HG02884 (cell line): ENCODE measurements at regions not wholly inside any gene's neighbourhood (a gene's known extent, or its start where the extent isn't known, plus 50 kb on each side); places are given as distances from the start of the nearest gene placed in this dataset.

Source experiments
- ATAC-seq: cut with Tn5 transposase; IDR thresholded peaks from one replicate; pipeline ENCODE4 v1.9.1; 2021; ENCODE audit warnings: mild to moderate bottlenecking, moderate library complexity; ENCODE audit not compliant: unreplicated experiment

DNA sequence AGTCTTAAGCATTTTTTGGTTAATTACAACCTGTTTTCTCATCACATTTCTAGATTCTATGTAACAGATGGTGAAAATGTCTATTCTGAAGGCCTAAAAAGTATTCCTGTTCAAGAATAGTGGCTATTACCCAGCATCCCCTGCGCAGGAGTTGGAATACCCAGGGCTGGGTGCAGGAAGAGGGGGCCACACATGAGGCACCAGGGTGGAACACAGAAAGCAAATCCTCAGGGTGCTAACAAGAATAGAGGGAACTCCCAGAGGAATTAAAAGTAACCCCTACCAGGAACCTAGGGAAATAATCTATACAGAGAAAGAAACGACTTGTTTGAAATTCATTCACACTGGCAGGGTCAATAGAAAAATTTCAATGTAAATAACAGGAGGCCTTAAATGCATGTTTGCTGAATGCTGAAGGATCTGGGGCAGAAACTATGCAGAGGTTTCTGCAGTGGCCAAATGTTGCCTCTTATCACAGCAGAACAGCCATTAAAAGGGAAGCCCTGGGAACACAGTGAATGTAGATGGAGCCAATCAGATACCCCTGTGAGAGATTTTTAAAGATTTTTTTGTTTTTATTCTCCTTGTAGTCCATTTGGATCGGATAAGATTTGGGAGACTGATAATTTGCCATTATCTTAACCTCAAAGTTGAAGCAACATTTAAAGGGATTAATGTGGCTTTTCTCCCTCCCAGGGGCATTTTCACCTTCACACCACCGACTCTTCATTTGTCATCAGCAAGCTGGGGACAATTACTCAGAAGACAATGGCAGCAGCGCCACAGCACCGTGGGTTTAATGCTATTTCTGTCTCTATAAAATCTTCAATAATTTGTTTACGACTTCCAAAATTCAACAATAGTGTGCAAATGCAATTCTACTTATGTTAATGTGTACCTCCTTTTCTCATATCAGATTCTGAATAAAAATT, 196.0 kb upstream of the PSMD7 start:
- no peak for ATAC-seq

DNA sequence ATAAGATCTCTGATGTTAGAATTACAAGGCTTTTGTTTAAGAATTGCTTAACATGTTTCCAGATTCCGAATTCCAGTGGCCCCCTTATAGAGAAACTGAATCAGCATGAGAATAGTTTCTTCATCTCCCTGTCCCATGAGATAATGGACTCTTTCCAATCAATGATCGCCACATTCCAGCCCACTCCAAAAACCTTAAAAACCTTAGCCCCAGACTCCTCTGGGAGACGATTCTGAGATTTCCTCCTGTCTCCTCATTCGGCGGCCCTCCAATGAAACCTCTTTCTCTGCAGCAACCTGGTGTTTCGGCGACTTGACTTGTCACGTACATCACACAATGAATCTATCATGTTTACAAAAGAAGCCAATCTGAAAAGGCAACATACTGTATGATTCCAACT, 197.1 kb upstream of the PSMD7 start:
- ATAC-seq: no peak

DNA sequence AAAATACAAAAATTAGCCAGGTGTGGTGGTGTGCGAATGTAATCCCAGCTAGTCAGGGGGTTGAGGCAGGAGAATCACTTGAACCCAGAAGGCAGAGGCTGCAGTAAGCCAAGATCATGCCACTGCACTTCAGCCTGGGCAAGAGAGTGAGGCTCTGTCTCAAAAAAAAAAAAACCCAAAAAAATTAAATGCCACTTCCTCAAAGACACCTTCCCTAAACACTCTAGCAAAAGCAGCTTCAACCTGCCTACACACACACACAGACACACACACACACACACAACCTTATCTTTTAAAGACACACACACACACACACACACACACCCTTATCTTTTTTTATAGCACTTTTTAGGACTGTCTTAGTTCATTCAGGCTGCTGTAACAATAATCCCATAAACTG, 201.7 kb upstream of the PSMD7 start:
- no peak for ATAC-seq

DNA sequence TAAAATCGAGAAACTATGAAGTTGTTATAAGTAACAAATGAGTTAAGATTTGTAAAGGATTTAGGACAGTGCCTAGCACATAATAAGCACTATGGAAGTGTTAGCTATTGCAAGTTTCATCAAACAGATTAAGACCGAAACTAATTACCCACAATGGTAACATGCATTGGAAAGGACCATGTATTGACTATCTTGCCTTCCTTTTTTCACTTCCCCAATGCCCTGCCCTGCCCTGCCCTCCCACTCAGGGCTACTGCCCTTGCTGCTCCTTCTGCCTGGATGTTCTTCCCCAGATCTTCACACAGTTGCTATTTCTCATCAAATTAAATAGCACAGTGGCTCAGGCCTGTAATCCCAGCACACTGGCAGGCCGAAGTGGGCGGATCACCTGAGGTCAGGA, 202.1 kb upstream of the PSMD7 start:
- ATAC-seq: no peak

DNA sequence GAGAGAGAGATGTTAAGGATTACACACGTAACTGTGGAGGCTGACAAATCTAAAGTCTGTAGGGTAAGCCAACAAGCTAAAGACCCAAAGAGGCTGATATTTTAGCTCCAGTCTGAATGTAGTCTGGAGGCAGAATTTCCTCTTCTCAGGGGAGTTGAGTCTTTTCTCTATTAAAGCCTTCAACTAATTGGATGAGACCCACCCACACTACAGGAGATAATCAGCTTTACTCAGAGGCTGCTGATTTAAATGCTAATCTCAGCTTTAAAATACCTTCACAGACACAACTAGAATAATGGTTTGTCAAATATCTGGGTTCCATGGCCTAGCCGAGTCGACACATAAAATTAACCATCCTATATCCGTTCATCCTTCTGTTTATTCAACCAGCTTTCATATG, 204.3 kb upstream of the PSMD7 start:
- ATAC-seq: no peak

DNA sequence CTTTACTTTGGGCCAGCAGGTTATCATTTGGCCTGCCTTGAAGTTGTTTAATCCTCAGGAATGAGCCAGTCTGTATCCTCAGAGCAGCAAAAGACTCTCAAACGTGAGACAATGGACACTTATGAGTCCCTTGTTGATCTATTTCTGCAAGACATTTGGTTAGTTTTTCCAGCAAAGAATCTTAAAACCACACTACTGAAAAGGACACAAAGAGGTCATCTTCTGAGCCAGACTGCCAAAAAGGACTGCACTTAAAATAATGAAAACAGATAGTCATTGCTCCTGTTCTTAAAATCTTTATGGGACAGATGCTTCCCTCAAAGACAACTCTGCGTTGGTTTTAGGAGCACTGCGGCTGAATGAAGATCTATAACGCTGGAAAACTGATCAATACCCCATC, 205.7 kb upstream of the PSMD7 start:
- ATAC-seq: no peak

DNA sequence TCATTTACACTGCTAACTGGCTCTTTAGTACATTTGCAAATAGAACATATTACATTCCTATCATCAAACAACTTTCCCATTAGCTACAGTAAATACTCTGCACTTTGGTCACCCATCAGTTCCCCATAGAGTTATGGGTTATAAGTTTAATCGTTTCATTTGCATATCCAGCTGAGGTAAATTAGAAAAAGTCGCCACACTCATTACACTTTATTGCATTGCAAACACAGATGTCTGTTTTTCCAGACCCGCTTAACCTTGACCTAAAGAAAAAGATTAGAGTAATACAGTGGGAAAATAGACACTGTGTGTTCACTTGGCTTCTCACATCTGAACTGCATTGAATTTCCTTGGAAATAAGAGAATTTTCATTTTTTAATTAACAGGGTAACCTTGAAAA, 213.1 kb upstream of the PSMD7 start:
- ATAC-seq: no peak

DNA sequence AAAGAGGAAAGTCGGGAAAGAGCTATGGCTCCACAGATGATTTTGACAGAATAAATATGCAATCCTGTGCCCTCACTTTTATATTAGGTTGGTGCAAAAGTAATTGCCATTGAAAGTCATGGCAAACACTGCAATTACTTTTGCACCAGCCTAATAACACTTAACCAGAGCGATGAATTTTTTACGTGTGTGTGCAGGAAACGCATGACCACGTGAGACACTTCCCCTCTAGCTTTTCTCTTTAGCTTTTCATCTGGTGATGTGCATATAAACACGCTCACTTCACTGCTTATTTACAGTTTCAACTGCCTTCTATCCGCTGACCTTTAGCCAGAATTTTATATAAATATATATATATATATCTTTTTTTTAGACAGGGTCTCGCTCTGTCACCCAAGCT, 216.3 kb upstream of the PSMD7 start:
- ATAC-seq: no peak

DNA sequence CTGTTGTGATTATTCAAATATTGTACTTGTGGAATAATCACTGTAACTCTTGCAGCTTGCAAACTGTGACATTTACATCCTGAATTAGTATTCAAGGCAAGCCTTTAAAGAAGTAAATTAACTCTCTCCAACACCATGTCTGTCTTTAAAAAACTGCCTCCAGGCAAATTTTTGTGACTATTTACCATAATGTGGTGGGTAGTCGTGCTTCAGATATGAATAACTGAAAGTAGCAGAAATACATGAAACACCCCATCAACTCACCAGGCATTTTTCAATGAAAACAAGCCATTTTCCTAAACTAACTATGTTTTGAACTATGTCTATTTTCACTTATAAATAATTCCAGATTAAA, 217.4 kb upstream of the PSMD7 start:
- ATAC-seq: peak; percentile 67

DNA sequence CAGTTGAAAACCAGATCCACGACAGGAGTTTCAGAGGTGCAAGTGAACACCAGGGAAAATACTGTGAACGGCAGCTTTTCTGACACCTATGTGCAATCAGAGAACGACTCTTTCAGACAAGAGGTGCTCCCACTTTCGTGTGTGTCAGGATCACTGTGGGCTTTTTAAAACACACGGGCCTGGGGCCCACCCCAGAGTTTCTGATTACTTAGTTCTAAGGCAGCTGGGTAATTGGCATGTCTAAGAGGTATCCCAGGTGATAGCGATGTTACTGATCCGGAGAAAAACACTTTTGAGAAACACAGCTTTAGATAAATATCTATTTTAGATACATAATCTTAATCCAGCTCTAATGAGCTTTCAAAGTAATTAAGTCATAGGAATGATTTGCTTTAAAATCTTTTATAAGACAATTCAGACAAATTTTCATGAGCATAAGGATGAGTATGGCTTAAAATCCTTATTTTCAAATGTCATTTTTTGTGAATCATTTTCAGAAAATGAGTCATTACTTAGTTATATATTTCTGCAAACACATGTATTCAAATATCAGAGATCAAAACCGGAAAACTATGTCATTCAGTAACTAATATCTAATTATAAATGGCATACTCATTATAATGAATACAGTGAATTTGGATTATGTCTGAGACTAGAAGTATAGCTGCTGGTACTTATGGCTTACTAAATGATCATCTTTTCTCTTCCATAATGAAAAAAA, 217.9 kb upstream of the PSMD7 start:
- ATAC-seq: peak; percentile 63

DNA sequence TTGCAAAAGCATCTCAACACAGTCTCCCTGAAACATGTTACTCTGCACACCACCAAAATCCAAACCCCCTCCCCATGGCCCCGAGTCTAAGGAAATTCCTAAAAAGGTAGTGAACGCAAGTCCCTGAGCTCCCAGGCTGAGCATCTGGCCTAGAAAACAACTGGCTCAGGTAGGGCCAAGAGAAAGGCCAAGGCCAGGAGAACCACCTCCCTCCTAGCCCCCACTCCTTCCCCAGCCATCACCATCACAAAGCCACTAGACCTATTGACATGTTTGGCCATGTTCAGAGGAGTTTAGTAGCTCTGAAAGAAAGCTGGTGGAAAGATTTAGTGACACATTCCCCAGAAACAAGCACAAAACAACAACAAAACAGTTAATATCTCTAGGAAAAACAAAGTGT, 220.0 kb upstream of the PSMD7 start:
- ATAC-seq: no peak

DNA sequence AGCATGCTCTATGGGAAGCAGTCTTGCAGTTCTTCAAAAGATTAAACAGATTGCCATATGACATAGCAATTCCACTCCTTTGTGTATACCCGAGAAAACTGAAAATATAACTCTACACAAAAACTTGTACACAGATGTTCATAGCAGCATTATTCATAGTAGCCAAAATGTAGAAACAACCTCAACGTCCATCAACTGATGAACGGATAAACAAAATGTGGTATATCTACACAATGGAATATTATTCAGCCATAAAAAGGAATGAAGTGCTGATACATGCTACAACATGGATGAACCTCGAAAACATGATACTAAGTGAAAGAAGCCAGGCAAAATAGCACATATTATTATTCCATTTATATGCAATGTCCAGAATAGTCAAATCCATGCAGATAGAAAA, 221.2 kb upstream of the PSMD7 start:
- ATAC-seq: no peak

DNA sequence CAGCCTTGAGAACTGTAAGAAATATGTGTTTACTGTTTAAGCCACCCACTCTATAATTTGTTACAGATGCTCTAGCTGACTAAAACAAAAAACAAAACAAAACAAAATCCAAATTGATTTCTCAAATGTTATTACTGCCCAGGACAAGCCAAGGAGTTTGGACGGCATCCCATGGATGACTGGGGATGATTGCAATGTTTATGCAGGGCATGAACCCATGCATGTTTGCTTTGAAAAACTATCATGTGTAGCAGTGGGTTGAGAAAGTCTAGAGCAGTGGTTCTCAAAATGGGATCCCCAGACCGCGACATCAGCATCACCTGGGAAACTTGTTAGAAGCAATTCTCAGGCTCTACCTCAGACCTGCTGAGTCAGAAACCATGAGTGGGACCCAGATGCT, 223.2 kb upstream of the PSMD7 start:
- no peak for ATAC-seq

DNA sequence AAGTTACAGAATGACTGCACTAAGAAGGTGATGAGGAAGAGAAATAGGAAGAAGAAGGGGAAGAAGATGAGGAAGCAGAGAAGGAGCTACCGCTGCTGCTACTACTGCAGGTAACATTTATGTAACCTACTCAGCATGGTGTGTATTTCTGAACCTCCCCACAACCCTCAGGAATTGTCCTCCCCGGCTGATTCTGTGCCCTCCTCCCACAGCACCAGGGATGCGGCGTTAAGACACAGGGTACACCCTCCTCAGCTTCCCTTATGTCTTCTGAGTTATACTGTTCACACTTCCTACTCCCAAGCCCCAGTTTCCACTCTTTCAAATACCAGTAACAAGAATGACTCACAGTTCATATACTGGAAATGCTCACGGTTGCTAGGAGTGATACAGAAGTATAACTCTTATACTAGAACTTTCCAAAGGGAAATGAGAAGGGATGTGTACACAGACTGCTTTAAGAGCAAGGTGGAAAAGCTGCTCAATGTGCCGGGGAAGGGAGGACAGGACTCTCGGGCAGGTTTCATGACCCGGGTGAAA, 224.5 kb upstream of the PSMD7 start:
- ATAC-seq: no peak

DNA sequence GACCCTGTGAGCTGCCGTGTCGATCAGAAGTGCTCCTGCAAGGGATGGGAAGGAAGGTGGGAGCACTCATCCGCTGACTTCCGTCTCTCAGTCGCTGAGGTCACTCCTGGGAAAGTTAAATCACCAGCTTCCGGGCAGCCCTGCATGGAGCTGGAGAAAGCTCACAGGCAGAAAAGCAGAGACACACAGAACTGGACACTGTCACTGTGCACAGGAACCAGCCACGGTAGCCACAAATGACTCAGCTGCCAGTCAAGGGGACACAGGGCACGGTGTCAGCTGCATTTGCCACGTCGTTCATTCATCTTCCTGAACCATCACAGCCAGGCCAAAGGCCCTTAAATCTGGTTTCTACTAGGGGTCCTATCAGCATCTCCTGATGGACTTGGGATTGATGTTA, 226.4 kb upstream of the PSMD7 start:
- no peak for ATAC-seq

DNA sequence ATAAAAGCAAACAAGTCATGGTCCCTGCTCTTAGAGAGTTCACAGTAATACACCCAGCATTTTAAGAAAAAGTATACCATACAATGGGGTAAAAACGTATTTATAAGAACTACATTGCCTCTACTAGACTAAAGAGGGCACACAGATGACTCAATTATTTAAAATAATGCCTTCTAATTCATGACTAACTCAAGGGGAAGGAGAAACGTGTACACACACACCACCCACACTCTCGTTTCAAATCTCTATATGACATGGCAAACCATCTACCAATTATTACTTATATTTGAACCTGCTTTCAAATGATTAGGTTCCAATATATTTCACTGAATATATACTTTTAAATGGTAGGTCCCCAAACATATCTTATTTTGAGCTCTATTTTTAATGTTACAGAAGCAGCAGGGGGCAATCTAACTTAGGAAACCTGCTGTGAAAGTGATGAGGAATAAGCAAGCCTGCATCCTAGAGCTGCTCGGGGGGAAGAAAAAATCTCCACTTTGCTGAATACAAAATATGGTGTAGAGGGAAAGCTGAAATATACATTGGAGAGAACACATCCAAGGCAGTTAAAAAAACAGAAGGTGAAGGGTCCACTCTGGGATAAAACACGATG, 232.4 kb upstream of the PSMD7 start:
- no peak for ATAC-seq

DNA sequence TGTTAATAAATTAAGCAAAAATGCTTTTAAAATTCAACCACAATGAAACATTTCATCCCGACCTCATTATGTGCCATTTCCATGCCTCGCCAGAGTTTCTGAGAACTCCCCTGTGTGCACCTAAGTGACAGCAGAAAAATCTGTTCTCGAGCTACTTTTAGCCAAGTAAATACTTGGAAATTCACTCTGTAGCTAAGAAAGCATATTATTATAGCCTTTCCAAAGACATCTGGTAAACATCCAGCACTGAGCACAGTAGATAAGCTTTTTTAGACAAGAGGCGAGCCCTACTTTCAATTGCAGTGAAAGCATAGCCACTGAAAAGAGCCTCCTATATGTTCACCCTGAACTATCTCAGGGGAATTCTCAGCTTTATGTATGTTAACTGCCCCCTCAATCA, 242.8 kb upstream of the PSMD7 start:
- no peak for ATAC-seq

DNA sequence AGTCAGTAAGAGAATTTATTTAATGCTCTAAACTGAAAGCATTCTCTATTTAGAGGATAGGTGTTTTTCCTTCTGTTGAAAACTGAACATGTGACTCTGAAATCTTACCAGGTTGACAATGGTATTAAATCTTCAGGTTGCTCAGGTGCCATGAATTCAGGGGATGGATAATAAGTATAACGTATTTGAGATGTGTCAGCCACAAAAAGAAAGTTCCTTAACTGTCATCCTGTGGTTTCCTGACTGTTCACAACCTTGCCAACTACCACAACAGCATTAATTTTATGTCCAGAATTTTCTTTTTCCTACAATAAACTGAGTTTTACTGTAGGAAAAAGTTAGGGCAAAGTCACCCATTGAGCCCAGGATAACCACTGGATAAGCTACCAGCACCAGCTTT, 243.3 kb upstream of the PSMD7 start:
- ATAC-seq: no peak

DNA sequence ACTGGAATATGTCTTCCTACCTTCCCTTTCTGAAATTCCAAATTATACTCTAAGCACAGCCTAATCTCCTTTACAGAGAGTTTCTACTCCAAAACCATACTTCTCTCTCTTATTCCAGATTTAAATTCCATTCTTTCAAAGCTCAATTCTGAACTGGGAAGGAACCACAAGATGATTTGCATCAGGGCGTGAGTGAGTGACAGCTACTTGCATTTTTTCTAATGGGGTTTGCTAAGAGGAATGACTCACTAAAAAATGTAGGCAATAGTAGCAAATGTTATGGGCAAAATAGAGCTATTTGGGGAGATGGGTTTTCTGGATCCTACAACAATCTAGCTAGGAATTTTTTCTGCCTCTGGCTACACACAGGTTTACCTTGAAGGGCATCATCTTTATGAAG, 244.6 kb upstream of the PSMD7 start:
- no peak for ATAC-seq

DNA sequence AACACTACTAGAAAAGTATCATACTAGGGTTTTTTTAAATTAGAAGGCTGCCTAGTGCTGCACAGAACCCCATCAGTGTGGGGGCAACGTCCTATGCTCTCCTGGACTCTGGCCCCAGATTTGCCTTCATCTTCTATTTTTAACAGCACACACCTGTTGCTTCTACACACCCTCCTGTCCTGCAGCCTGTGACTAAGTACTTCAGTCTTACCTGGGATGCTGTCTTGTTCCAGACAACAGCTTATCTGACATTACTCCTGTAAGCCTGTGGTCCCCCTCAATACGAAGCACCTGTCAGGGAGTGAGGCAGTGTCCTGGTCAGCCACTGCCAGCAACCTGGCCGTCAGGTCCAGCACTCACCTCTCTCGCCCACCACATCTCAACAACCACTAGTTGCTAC, 247.6 kb upstream of the PSMD7 start:
- no peak for ATAC-seq

DNA sequence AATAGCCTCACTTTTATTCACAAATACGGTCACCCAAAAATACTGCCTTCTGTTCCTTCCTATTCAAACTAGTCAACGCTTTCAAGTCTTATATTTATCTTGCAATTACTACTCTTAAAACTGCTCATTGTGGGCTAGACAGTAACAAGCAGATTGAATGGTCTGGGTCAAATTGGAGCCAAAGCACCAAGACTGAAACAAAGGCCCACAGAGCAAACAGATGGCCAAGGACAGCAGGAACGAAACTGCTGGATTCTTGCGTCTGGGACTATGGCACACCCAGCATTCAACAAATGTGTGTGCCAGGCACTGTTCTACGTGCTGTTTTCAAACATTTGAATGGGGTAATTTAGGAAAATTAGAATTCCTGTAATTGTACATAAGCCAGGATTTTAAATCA, 250.1 kb upstream of the PSMD7 start:
- ATAC-seq: no peak

DNA sequence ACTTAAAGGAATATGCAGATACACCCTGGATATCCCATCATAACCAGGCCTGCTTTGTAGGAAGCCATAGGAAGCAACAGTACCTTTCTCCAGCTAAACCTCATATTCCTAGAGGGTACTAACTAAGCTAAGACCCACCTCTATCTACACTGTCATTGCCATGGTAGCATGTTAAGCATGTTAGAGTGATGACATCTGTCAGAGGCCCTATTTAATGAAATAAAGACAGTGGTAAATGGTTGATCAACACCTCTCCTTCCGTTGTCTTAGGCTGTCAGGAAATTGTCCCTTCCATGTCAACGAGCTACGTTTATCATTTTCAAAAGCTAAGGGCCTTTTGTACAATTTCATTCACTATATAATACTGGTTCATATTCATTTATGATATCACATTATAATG, 251.1 kb upstream of the PSMD7 start:
- no peak for ATAC-seq
